DND-41 (cell line): ENCODE measurements at regions not wholly inside any gene's neighbourhood (a gene's known extent, or its start where the extent isn't known, plus 50 kb on each side); places are given as distances from the start of the nearest gene placed in this dataset.
A peak's percentile ranks its signal among the peaks of the same experiment; 100 is the strongest.

Experiments
- ATAC-seq: fragments of 200-7000 bp; cut with Tn5 transposase; 3 replicates; pipeline ENCODE4 v1.9.1; 2021; ENCODE audit warnings: low read depth; ENCODE audit not compliant: insufficient read depth
- DNase-seq: peaks from one replicate; pipeline ENCODE4 v3.0.0-alpha.2; 2020
- H2AFZ ChIP-seq: 2 replicates; pipeline ENCODE4 v1.6.0; 2012; ENCODE audit warnings: low read depth, low read length
- H3K27ac ChIP-seq: 2 replicates; pipeline ENCODE4 v1.5.1; 2012; ENCODE audit warnings: low read length, inconsistent platforms
- H3K27me3 ChIP-seq: fragments of 200-600 bp; sonication (generic); 2 replicates; pipeline ENCODE4 v1.6.0; 2012; ENCODE audit warnings: low read length, mild to moderate bottlenecking, inconsistent platforms; ENCODE audit not compliant: insufficient read depth, poor library complexity
- H3K36me3 ChIP-seq: 2 replicates; pipeline ENCODE4 v1.5.1; 2012; ENCODE audit warnings: low read length, inconsistent platforms; ENCODE audit not compliant: insufficient read depth
- H3K4me1 ChIP-seq: 2 replicates; pipeline ENCODE4 v1.5.1; 2012; ENCODE audit warnings: mild to moderate bottlenecking, low read length; ENCODE audit not compliant: insufficient read depth
- H3K4me2 ChIP-seq: 2 replicates; pipeline ENCODE4 v1.6.0; 2012; ENCODE audit warnings: mild to moderate bottlenecking, moderate library complexity, low read length, inconsistent platforms; ENCODE audit not compliant: insufficient read depth
- H3K4me3 ChIP-seq, 2 experiments: fragments of 200-600 bp in 1 of 2; shearing (Covaris generic) in 1 of 2; 2 replicates each; pipeline ENCODE4 v1.5.1; 2012 to 2016; ENCODE audit warnings: inconsistent platforms in 2 of 2, low read length in 2 of 2, mild to moderate bottlenecking in 2 of 2, low read depth in 1 of 2, moderate library complexity in 1 of 2
- H3K79me2 ChIP-seq: 2 replicates; pipeline ENCODE4 v1.6.0; 2012; ENCODE audit warnings: low read length, inconsistent platforms; ENCODE audit not compliant: insufficient read depth
- H3K9ac ChIP-seq: 2 replicates; pipeline ENCODE4 v1.6.0; 2012; ENCODE audit warnings: low read depth, mild to moderate bottlenecking, inconsistent platforms, low read length, moderate library complexity
- H3K9me3 ChIP-seq: 2 replicates; pipeline ENCODE4 v1.5.1; 2012; ENCODE audit warnings: low read length, moderate library complexity, mild to moderate bottlenecking, inconsistent platforms; ENCODE audit not compliant: insufficient read depth, severe bottlenecking
- H4K20me1 ChIP-seq: 2 replicates; pipeline ENCODE4 v1.6.0; 2012; ENCODE audit warnings: low read length; ENCODE audit not compliant: insufficient read depth
- EZH2 ChIP-seq: IDR thresholded peaks from 3 replicates; pipeline ENCODE4 v1.6.1; 2012; ENCODE audit warnings: borderline replicate concordance, low read depth, mild to moderate bottlenecking, moderate library complexity, low read length, inconsistent platforms; ENCODE audit not compliant: severe bottlenecking
- TF ChIP-seq, protein P1 (sequence below): IDR thresholded peaks from 2 replicates; pipeline ENCODE4 v1.5.1; 2012; ENCODE audit warnings: borderline replicate concordance, low read length, moderate library complexity, mild to moderate bottlenecking; ENCODE audit not compliant: poor library complexity, severe bottlenecking; ENCODE audit errors: extremely low read depth

DNA sequence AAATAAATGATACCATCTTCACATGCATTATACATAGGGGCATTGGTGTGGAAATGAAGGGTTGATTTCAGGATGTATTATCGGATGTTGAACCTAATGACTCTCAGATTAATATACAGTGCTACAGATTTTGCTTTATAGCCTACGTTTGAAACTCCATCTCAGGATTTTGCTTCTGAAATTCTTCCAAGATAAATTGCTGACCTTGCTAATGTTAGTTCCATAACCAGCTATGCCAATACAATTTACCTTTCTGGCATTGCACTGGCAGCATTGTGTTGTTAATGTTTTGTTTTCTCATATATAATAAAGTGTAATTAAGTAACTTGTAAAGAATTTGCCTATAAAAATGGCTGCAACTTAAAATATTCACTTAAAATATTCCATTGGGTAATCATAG, 350.1 kb downstream of the CHRM3 start:
- TF ChIP-seq EZH2 = no peak
- TF ChIP-seq, protein P1, sequence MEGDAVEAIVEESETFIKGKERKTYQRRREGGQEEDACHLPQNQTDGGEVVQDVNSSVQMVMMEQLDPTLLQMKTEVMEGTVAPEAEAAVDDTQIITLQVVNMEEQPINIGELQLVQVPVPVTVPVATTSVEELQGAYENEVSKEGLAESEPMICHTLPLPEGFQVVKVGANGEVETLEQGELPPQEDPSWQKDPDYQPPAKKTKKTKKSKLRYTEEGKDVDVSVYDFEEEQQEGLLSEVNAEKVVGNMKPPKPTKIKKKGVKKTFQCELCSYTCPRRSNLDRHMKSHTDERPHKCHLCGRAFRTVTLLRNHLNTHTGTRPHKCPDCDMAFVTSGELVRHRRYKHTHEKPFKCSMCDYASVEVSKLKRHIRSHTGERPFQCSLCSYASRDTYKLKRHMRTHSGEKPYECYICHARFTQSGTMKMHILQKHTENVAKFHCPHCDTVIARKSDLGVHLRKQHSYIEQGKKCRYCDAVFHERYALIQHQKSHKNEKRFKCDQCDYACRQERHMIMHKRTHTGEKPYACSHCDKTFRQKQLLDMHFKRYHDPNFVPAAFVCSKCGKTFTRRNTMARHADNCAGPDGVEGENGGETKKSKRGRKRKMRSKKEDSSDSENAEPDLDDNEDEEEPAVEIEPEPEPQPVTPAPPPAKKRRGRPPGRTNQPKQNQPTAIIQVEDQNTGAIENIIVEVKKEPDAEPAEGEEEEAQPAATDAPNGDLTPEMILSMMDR = no peak
- no peak overlapping the region for H3K4me3 ChIP-seq

DNA sequence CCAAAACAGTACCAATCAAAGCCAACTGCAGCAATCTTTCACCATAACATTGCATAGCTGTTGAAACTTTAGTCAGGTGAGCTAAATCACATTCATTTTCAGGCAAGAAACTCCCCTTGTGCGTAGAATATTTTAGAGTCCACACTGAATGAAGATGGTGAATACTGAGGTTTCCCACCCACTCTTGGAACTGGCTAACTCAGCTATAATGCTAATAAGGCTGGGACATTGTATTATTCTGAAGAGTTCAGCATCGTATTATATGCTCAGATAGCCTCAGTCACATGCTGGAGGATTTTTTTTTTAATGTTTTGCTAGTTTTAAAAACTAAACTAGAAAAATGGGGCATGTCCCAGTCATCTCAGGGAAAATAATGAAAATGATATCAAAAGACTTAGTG, 352.3 kb upstream of the FMN2 start:
- H3K36me3 ChIP-seq = no peaks in the 10 kb centered on the region
- H4K20me1 ChIP-seq = no peaks in the 10 kb centered on the region
- no peak overlapping the region for H3K4me2 ChIP-seq
- no peaks in the 10 kb centered on the region for H3K9me3 ChIP-seq
- H3K4me1 ChIP-seq = peaks cover 18% of the 10 kb centered on the region
- no peak overlapping the region for H3K9ac ChIP-seq
- no peak overlapping the region for H3K27ac ChIP-seq
- H3K27me3 ChIP-seq = no peaks in the 10 kb centered on the region
- TF ChIP-seq, protein P1 = no peak
- no peak for TF ChIP-seq EZH2
- no peak overlapping the region for H3K4me3 ChIP-seq
- H3K79me2 ChIP-seq = no peaks in the 10 kb centered on the region
- ATAC-seq (no peak), DNase-seq (no peak)
- H2AFZ ChIP-seq = peak overlapping the region; percentile 51; the same call in 1 of the 2 replicates

More for the DNA sequence above, 350.1 kb downstream of the CHRM3 start:
- Histone ChIP-seq H4K20me1 (no peaks in the 10 kb centered on the region), H2AFZ (no peak overlapping the region), H3K36me3 (no peaks in the 10 kb centered on the region), H3K9ac (no peak overlapping the region), H3K4me1 (peaks cover 18% of the 10 kb centered on the region), H3K9me3 (no peaks in the 10 kb centered on the region), H3K79me2 (no peaks in the 10 kb centered on the region), H3K27me3 (no peaks in the 10 kb centered on the region), H3K27ac (no peak overlapping the region), H3K4me2 (no peak overlapping the region)
- DNase-seq (no peak), ATAC-seq (no peak)

DNA sequence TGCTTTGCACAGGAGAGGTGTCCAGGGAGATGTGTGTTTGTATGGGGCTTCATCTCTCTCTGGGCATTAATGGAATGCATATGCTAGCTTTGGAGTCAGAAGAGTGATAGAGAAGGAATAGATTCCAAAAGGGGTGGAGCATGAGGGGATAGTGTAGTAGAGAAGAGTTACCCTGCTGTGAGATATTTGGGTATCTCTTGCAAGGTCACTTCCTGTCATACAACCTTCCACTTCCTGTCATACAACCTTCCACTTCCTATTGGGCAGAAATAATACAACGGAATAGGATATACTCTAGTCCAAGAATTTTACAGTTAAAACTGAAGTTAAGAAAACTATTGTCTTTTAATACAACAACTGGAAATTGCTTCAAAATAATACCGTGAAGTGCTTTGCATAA, 351.8 kb upstream of the FMN2 start:
- H3K4me1 ChIP-seq = peaks cover 16% of the 10 kb centered on the region
- peak overlapping the region; percentile 51 for H2AFZ ChIP-seq
- H3K27me3 ChIP-seq = no peaks in the 10 kb centered on the region
- H3K4me3 ChIP-seq = 0 out of 4 replicates have a peak overlapping the region, but pooled peaks of 1 of the 2 experiments have one; percentile 15
- ATAC-seq (peak; percentile 54; the same call in 2 of the 3 replicates), DNase-seq (no peak)
- H3K4me2 ChIP-seq = no peak overlapping the region
- no peaks in the 10 kb centered on the region for H3K36me3 ChIP-seq
- H3K27ac ChIP-seq = no peak overlapping the region
- no peak for TF ChIP-seq EZH2
- TF ChIP-seq, protein P1 = no peak
- no peak overlapping the region for H3K9ac ChIP-seq
- H3K79me2 ChIP-seq = no peaks in the 10 kb centered on the region
- H4K20me1 ChIP-seq = no peaks in the 10 kb centered on the region
- no peaks in the 10 kb centered on the region for H3K9me3 ChIP-seq
